AG04449 (cell line): ENCODE measurements at regions not wholly inside any gene's neighbourhood (a gene's known extent, or its start where the extent isn't known, plus 50 kb on each side); places are given as distances from the start of the nearest gene placed in this dataset.

Experiments
- CTCF ChIA-PET: fragments of 350-600 bp; formaldehyde crosslinking; extraction: SDS; loops from one replicate; lab custom pipeline; 2021; ENCODE audit warnings: antibody characterized with exemption; lab: Yijun Ruan, JAX
- POLR2A ChIA-PET: fragments of 400-600, 350-600 bp; formaldehyde crosslinking; extraction: SDS; loops from one replicate; lab custom pipeline; 2020; ENCODE audit warnings: antibody characterized with exemption, inconsistent platforms; lab: Yijun Ruan, JAX
- DNase-seq: peaks from one replicate; pipeline ENCODE4 v3.0.0-alpha.2; 2010; ENCODE audit warnings: low read depth, low spot score
- H3K4me3 ChIP-seq: 2 replicates; pipeline ENCODE4 v1.5.1; 2011; ENCODE audit warnings: low read depth, mild to moderate bottlenecking, control low read depth, low read length
- TF ChIP-seq, protein P1 (sequence below): IDR thresholded peaks from one replicate; pipeline ENCODE4 v1.5.1; 2011; ENCODE audit warnings: mild to moderate bottlenecking, moderate library complexity, low read length, control low read depth, inconsistent platforms; ENCODE audit not compliant: insufficient read depth; ENCODE audit errors: missing control alignments

DNA sequence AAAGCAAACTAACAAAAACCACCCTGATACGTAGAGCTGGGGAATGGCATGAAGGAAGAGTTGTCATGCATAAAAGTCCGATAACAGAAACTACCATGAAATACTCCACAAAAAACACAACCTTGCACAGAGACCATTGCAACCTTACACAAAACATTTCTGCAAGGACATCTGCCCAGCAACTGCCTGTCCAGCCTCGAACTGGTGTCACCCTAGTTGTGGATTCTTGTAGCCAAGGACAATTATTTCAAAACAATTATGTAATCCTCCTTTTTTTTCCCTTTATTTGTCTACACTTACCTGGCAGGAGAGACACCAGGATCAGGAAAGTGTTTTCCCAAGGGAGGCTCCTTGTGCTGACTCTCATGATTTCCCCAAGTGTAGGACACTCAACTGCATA is 232.5 kb upstream of the SYNDIG1 start:
- ChIA-PET POLR2A (no interaction called here), CTCF (no interaction called here)
- no peak for DNase-seq
- TF ChIP-seq, protein P1, sequence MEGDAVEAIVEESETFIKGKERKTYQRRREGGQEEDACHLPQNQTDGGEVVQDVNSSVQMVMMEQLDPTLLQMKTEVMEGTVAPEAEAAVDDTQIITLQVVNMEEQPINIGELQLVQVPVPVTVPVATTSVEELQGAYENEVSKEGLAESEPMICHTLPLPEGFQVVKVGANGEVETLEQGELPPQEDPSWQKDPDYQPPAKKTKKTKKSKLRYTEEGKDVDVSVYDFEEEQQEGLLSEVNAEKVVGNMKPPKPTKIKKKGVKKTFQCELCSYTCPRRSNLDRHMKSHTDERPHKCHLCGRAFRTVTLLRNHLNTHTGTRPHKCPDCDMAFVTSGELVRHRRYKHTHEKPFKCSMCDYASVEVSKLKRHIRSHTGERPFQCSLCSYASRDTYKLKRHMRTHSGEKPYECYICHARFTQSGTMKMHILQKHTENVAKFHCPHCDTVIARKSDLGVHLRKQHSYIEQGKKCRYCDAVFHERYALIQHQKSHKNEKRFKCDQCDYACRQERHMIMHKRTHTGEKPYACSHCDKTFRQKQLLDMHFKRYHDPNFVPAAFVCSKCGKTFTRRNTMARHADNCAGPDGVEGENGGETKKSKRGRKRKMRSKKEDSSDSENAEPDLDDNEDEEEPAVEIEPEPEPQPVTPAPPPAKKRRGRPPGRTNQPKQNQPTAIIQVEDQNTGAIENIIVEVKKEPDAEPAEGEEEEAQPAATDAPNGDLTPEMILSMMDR, result no peak
- no peak overlapping the region for H3K4me3 ChIP-seq

DNA sequence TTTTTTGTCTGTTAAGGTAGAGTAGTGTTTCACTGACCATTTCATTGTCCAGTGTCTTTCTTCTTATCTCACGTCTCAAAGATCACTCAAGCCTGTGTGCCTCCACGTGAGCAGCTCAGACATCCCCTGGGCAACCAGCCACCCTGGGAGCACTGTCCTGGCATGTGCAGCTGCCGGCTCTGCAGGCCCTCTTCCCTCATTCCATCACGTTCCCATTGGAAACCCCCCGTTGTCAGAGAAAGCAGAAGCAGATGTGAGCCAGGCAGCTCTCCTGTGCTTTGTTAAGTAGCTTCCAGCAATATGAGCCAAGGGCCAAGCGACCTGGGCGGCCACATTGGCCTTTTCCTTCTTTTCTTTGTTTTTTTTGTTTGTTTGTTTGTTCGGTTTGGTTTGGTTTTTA is 233.2 kb upstream of the SYNDIG1 start:
- no peak for DNase-seq
- TF ChIP-seq, protein P1, result no peak
- H3K4me3 ChIP-seq, result no peak overlapping the region
- ChIA-PET POLR2A (no interaction called here), CTCF (no interaction called here)

DNA sequence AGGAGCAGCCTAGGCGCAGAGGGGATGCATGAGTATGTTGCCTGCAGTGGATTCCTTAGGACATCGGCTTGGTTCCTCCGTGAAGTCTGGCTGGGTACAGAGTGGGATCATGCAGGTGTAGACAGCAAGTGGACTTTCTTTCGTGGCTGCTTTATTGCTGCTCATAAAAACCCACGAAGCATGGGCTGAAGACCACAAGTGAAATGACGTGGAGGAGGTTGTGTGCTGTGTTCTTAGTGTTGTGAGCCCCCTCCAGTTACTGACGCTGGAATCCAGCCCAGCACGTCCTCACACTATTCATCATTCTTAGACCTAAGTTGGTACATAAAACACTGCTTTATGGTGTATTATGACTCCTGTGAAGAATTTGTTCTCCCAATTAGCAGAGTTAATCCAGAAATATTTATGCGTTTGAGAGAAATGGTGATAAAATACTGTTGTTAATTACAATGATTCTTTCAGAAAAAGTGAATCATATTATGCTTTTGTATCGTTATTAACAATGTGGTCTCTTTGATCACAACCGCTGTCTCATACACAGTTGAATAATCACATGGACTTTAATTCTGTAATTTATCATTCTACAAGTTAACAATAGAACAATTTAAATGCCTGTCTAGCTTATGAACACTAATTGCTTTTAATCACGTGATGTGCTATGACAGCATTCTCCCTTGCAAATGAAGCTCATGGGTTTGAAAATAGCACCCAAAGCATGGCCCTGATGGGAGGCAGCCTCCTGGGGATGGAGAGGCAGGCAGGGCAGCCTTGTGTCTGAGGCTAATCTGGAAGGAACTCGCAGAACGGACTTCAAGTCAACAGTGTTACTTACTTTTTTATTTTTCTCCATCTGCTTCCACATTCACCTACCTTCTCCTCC is 233.9 kb upstream of the SYNDIG1 start:
- no peak overlapping the region for H3K4me3 ChIP-seq
- POLR2A ChIA-PET, result no interaction called here
- CTCF ChIA-PET, result no interaction called here
- no peak for DNase-seq
- TF ChIP-seq, protein P1, result no peak

DNA sequence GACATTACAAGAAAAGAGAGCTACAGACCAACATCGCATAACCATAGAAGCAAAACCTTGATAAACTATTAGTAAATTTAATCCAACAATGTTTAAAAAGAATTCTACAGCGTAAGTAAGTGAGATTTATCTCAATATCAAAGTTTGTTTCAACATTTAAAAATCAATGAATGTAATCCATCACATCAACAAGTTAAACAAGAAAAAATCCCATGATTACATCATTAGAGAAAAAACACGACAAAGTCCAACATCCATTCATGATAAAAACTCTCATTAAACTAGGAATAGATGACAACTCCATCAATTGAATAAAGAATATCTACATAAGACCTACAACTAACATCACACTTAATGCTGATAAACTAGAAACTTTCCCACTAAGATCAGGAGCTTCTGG is 239.0 kb upstream of the GGTLC1 start:
- TF ChIP-seq, protein P1, result no peak
- ChIA-PET POLR2A (no interaction called here), CTCF (no interaction called here)
- no peak for DNase-seq
- H3K4me3 ChIP-seq, result no peak overlapping the region

DNA sequence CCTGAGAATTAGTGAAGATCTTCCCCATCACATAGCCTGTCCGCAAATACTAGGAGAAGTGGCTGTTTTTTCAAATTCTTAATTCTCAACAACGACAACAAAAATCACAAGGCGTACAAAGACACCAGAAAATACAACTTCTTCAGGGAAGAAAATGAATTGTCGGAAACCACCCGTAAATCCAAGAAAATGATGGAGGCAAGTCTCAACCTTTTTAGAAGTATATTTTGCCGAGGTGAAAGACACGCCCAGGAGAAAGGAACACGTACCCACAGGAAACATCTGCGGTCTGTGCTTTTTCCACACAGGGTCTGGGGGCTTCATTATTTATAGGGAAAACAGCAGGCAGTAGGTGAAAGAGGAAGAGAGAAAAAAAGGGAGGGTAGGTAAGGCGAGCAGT is 223.9 kb upstream of the GGTLC1 start:
- ChIA-PET POLR2A (no interaction called here), CTCF (interaction anchor here (1.4 kb wide), 1 partner anchor 52 kb away, joined by 3 read pairs; no protein-coding TSS in a partner anchor)
- TF ChIP-seq, protein P1, result no peak
- no peak for DNase-seq
- no peak overlapping the region for H3K4me3 ChIP-seq

DNA sequence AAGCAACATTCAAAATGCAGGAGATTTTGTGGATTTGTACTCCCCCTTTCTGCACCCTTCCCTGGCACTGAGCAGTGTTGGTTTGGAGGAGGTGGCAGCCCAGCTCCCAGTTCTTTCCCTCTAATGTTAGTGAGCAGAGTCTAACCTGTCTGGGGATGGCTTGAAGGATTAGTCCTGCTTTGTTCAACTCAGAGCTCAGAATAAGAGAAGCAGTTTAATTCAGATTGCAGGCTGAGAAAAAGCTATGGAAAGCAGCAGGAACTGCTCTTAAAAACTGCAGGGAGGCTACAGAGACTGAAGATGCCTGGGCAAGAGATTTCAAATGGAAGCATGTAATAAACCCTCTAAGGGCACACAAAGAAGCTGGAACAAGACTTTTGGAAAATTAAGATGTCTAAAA is 223.4 kb upstream of the GGTLC1 start:
- TF ChIP-seq, protein P1, result no peak
- DNase-seq, result no peak
- H3K4me3 ChIP-seq, result no peak overlapping the region
- CTCF ChIA-PET, result interaction anchor here (1.4 kb wide), 1 partner anchor 51 kb away, joined by 3 read pairs; no protein-coding TSS in a partner anchor
- POLR2A ChIA-PET, result no interaction called here
